H9 (cell line): ENCODE measurements at regions not wholly inside any gene's neighbourhood (a gene's known extent, or its start where the extent isn't known, plus 50 kb on each side); places are given as distances from the start of the nearest gene placed in this dataset.

ENCODE experiments used
- DNase-seq: peaks from one replicate; pipeline ENCODE4 v3.0.0-alpha.2; 2017
- H2AFZ ChIP-seq: one replicate; pipeline ENCODE4 v1.6.1; 2013; ENCODE audit warnings: mild to moderate bottlenecking, low read length, control low read depth, moderate library complexity
- H2AK5ac ChIP-seq: 2 replicates; pipeline ENCODE4 v1.6.1; 2013; ENCODE audit warnings: low read length, control low read depth, mixed read lengths; ENCODE audit not compliant: insufficient read length
- H2BK120ac ChIP-seq: one replicate; pipeline ENCODE4 v1.6.1; 2013; ENCODE audit warnings: low read depth, mild to moderate bottlenecking, low read length, control low read depth, inconsistent platforms; ENCODE audit not compliant: poor library complexity, severe bottlenecking
- H2BK12ac ChIP-seq: 2 replicates; pipeline ENCODE4 v1.6.1; 2013; ENCODE audit warnings: low read length, control low read depth, mixed read lengths, low read depth; ENCODE audit not compliant: insufficient read length
- H2BK15ac ChIP-seq: 2 replicates; pipeline ENCODE4 v1.6.1; 2013; ENCODE audit warnings: low read depth, low read length, control low read depth
- H2BK20ac ChIP-seq: one replicate; pipeline ENCODE4 v1.6.1; 2013; ENCODE audit warnings: low read depth, mild to moderate bottlenecking, low read length, control low read depth, inconsistent platforms; ENCODE audit not compliant: poor library complexity, severe bottlenecking
- H2BK5ac ChIP-seq: 2 replicates; pipeline ENCODE4 v1.6.1; 2013; ENCODE audit warnings: low read length, control low read depth, mixed read lengths; ENCODE audit not compliant: insufficient read length
- H3K14ac ChIP-seq: 2 replicates; pipeline ENCODE4 v1.6.1; 2013; ENCODE audit warnings: low read length, control low read depth; ENCODE audit not compliant: insufficient read depth
- H3K18ac ChIP-seq: 2 replicates; pipeline ENCODE4 v1.6.1; 2013; ENCODE audit warnings: low read depth, mild to moderate bottlenecking, mixed read lengths, low read length, control low read depth; ENCODE audit not compliant: insufficient read length
- H3K23ac ChIP-seq: 2 replicates; pipeline ENCODE4 v1.6.1; 2013; ENCODE audit warnings: low read length, control low read depth, mixed read lengths, low read depth; ENCODE audit not compliant: insufficient read length
- H3K23me2 ChIP-seq: 2 replicates; pipeline ENCODE4 v1.6.1; 2013; ENCODE audit warnings: low read depth, mild to moderate bottlenecking, mixed read lengths, low read length, control low read depth; ENCODE audit not compliant: insufficient read length, poor library complexity, severe bottlenecking
- H3K27ac ChIP-seq: 2 replicates; pipeline ENCODE4 v1.5.1; 2013; ENCODE audit warnings: low read length, control low read depth, mixed read lengths, low read depth; ENCODE audit not compliant: insufficient read length
- H3K27me3 ChIP-seq: 2 replicates; pipeline ENCODE4 v1.6.1; 2013; ENCODE audit warnings: low read length, control low read depth, inconsistent platforms; ENCODE audit not compliant: insufficient read depth
- H3K4ac ChIP-seq: 2 replicates; pipeline ENCODE4 v1.6.1; 2013; ENCODE audit warnings: low read depth, mild to moderate bottlenecking, control low read depth, inconsistent platforms, low read length, moderate library complexity
- H3K4me1 ChIP-seq: 2 replicates; pipeline ENCODE4 v1.6.1; 2013; ENCODE audit warnings: low read length, control low read depth, inconsistent platforms; ENCODE audit not compliant: insufficient read depth
- H3K4me2 ChIP-seq: 2 replicates; pipeline ENCODE4 v1.6.1; 2013; ENCODE audit warnings: low read length, control low read depth, mixed read lengths; ENCODE audit not compliant: insufficient read length, insufficient read depth
- H3K56ac ChIP-seq: 2 replicates; pipeline ENCODE4 v1.6.1; 2013; ENCODE audit warnings: low read depth, mild to moderate bottlenecking, mixed read lengths, low read length, control low read depth; ENCODE audit not compliant: insufficient read length
- H3K79me1 ChIP-seq: 2 replicates; pipeline ENCODE4 v1.6.1; 2013; ENCODE audit warnings: low read depth, mild to moderate bottlenecking, moderate library complexity, low read length, control low read depth, inconsistent platforms; ENCODE audit not compliant: insufficient read depth, poor library complexity, severe bottlenecking
- H3K79me2 ChIP-seq: 2 replicates; pipeline ENCODE4 v1.6.1; 2013; ENCODE audit warnings: low read length, control low read depth, inconsistent platforms; ENCODE audit not compliant: insufficient read depth
- H3K9ac ChIP-seq: 2 replicates; pipeline ENCODE4 v1.6.1; 2013; ENCODE audit warnings: low read length, control low read depth, mixed read lengths; ENCODE audit not compliant: insufficient read length; ENCODE audit errors: extremely low read depth
- H3K9me3 ChIP-seq: one replicate; pipeline ENCODE4 v1.6.1; 2013; ENCODE audit warnings: low read depth, low read length, inconsistent platforms; ENCODE audit not compliant: control insufficient read depth
- H3T11ph ChIP-seq: one replicate; pipeline ENCODE4 v1.6.1; 2013; ENCODE audit warnings: mild to moderate bottlenecking, low read length, control low read depth, inconsistent platforms
- H4K20me1 ChIP-seq: one replicate; pipeline ENCODE4 v1.6.1; 2013; ENCODE audit not compliant: control insufficient read depth, insufficient read length, insufficient read depth
- H4K5ac ChIP-seq: 2 replicates; pipeline ENCODE4 v1.6.1; 2013; ENCODE audit warnings: low read depth, mild to moderate bottlenecking, mixed read lengths, low read length, control low read depth; ENCODE audit not compliant: insufficient read length
- H4K8ac ChIP-seq: replicated peaks from 2 replicates; pipeline ENCODE4 v1.6.1; 2013; ENCODE audit warnings: low read length, control low read depth, mixed read lengths, low read depth; ENCODE audit not compliant: insufficient read length
- H4K91ac ChIP-seq: 2 replicates; pipeline ENCODE4 v1.6.1; 2013; ENCODE audit warnings: low read depth, mild to moderate bottlenecking, moderate library complexity, mixed read lengths, low read length, control low read depth; ENCODE audit not compliant: insufficient read length
- H3K27ac Mint-ChIP-seq, 3 experiments: 2 replicates in 2 of 3; 3 replicates in 1 of 3; pipeline ENCODE4 v1.8.0; 2020 to 2021; ENCODE audit warnings: mixed read lengths in 3 of 3, mild to moderate bottlenecking in 1 of 3, moderate library complexity in 1 of 3
- H3K27me3 Mint-ChIP-seq: 2 replicates; pipeline ENCODE4 v1.8.0; 2021; ENCODE audit warnings: low read depth, mild to moderate bottlenecking, moderate library complexity, mixed read lengths
- H3K36me3 Mint-ChIP-seq, 3 experiments: 2 replicates in 2 of 3; 3 replicates in 1 of 3; pipeline ENCODE4 v1.8.0; 2020 to 2021; ENCODE audit warnings: low read depth in 3 of 3, mixed read lengths in 3 of 3; ENCODE audit not compliant: insufficient read depth in 1 of 3
- H3K4me1 Mint-ChIP-seq, 2 experiments: 2 replicates each; pipeline ENCODE4 v1.8.0; 2020; ENCODE audit warnings: mixed read lengths in 2 of 2
- H3K4me3 Mint-ChIP-seq, 2 experiments: 2 replicates in 1 of 2; 3 replicates in 1 of 2; pipeline ENCODE4 v1.8.0; 2020 to 2021; ENCODE audit warnings: mild to moderate bottlenecking in 2 of 2, mixed read lengths in 2 of 2, moderate library complexity in 1 of 2
- H3K9me3 Mint-ChIP-seq, 2 experiments: 2 replicates in 1 of 2; 3 replicates in 1 of 2; pipeline ENCODE4 v1.8.0; 2020; ENCODE audit warnings: mild to moderate bottlenecking in 2 of 2, mixed read lengths in 2 of 2, moderate library complexity in 1 of 2
- WGBS: extraction: QIAGEN DNeasy Blood & Tissue Kit; methylation state at CpG from one replicate; pipeline ENCODE4 v1.1.7; 2013; ENCODE audit warnings: missing lambda C conversion rate, low lambda C conversion rate, mixed read lengths; ENCODE audit not compliant: insufficient read length; ENCODE audit errors: extremely low coverage; 5-methylcytosine and 5-hydroxymethylcytosine counted together
- TF ChIP-seq, protein P1 (sequence below): fragments of 200-600 bp; sonication (generic); conservative IDR thresholded peaks from 3 replicates; pipeline ENCODE4 v1.8.0; 2021; ENCODE audit warnings: antibody characterized with exemption, mild to moderate bottlenecking

DNA sequence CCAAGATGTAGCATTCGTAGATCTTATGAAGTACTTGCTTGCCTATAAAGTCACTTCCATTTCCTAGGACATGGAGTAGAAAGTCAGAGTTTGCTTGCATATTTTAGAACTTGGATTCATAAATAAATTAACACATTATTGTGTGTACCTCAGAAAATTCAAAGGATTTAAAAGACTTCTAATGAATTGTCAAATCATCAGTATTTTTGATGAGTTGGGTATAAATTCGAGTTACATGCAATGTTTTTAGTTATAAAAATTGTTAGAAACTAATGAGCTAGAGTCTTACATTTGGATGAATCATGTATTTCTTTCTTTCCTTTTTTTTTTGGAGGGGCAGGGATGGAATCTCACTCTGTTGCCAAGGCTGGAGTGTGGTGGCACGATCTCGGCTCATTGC, 156.9 kb upstream of the KCNJ16 start:
- no CpG with 5 or more reads among the region's 4 CpGs for WGBS
- Histone ChIP-seq H2BK5ac (no peak overlapping the region), H2BK20ac (no peak overlapping the region), H4K20me1 (no peaks in the 10 kb centered on the region), H3K9ac (no peak overlapping the region), H3K4ac (no peak overlapping the region), H2BK15ac (no peak overlapping the region), H3K23ac (no peak overlapping the region), H3K79me2 (no peaks in the 10 kb centered on the region), H3K79me1 (no peaks in the 10 kb centered on the region), H3K27me3 (no peaks in the 10 kb centered on the region), H4K91ac (no peak overlapping the region), H3T11ph (no peak overlapping the region), H3K4me2 (no peak overlapping the region), H3K9me3 (no peaks in the 10 kb centered on the region), H3K4me1 (no peaks in the 10 kb centered on the region), H2AK5ac (no peak overlapping the region), H2BK120ac (no peak overlapping the region), H3K23me2 (no peaks in the 10 kb centered on the region), H3K18ac (no peak overlapping the region), H3K27ac (no peak overlapping the region), H2BK12ac (no peak overlapping the region), H3K56ac (no peak overlapping the region), H3K14ac (no peak overlapping the region), H4K8ac (no peak overlapping the region), H4K5ac (no peak overlapping the region), H2AFZ (no peak overlapping the region)
- Mint-ChIP-seq H3K27me3 (no peaks in the 10 kb centered on the region), H3K27ac (no peak overlapping the region), H3K9me3 (peaks cover 2 to 7% of the 10 kb centered on the region in 2 experiments; a peak in 3 of 5 replicates), H3K36me3 (no peaks in the 10 kb centered on the region), H3K4me3 (no peak overlapping the region), H3K4me1 (peaks cover 9 to 12% of the 10 kb centered on the region in 2 experiments)
- DNase-seq = no peak
- TF ChIP-seq, protein P1, sequence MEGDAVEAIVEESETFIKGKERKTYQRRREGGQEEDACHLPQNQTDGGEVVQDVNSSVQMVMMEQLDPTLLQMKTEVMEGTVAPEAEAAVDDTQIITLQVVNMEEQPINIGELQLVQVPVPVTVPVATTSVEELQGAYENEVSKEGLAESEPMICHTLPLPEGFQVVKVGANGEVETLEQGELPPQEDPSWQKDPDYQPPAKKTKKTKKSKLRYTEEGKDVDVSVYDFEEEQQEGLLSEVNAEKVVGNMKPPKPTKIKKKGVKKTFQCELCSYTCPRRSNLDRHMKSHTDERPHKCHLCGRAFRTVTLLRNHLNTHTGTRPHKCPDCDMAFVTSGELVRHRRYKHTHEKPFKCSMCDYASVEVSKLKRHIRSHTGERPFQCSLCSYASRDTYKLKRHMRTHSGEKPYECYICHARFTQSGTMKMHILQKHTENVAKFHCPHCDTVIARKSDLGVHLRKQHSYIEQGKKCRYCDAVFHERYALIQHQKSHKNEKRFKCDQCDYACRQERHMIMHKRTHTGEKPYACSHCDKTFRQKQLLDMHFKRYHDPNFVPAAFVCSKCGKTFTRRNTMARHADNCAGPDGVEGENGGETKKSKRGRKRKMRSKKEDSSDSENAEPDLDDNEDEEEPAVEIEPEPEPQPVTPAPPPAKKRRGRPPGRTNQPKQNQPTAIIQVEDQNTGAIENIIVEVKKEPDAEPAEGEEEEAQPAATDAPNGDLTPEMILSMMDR = no peak
